GM12873 (cell line): ENCODE measurements at regions not wholly inside any gene's neighbourhood (a gene's known extent, or its start where the extent isn't known, plus 50 kb on each side); places are given as distances from the start of the nearest gene placed in this dataset.

Source experiments
- TF ChIP-seq, protein P1 (sequence below): IDR thresholded peaks from 2 replicates; pipeline ENCODE4 v1.5.1; 2012; ENCODE audit warnings: low read depth, mild to moderate bottlenecking, moderate library complexity, low read length, control low read depth; ENCODE audit not compliant: insufficient read depth; ENCODE audit errors: missing control alignments

DNA sequence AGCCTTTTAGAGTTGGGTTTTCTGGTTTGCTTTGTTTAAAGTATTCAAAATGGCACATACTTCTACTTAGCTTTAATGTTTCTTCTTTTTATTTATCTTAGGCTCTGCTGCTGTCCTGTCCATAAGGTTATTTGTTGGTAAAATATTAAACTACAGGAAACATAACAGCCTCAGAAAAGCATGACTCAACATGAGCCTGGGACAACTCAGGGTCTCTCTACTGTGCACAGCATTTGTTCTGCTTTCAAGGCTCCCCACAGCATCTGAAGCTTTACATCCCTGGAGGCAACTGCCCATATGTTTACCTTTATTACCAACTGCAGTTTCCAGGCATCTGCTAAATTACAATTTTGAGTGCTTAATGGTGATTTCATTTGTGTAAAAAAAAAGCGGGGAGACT, 954.2 kb upstream of the FBXO33 start:
- TF ChIP-seq, protein P1, sequence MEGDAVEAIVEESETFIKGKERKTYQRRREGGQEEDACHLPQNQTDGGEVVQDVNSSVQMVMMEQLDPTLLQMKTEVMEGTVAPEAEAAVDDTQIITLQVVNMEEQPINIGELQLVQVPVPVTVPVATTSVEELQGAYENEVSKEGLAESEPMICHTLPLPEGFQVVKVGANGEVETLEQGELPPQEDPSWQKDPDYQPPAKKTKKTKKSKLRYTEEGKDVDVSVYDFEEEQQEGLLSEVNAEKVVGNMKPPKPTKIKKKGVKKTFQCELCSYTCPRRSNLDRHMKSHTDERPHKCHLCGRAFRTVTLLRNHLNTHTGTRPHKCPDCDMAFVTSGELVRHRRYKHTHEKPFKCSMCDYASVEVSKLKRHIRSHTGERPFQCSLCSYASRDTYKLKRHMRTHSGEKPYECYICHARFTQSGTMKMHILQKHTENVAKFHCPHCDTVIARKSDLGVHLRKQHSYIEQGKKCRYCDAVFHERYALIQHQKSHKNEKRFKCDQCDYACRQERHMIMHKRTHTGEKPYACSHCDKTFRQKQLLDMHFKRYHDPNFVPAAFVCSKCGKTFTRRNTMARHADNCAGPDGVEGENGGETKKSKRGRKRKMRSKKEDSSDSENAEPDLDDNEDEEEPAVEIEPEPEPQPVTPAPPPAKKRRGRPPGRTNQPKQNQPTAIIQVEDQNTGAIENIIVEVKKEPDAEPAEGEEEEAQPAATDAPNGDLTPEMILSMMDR = no peak

DNA sequence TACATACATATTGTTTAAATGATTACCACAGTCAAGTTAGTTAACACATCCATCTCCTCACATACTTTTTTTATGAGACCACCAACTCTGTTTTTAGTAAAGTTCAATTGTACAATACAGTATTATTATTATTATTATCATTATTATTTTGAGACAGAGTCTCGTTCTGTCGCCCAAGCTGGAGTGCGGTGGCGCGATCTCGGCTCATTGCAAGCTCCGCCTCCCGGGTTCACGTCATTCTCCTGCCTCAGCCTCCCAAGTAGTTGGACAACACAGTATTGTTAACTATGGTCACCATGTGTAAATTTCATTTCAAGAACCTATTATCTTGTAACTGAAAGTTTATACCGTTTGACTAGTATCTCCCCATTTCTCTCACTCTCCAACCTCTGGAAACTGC, 942.0 kb upstream of the FBXO33 start:
- TF ChIP-seq, protein P1 = no peak

DNA sequence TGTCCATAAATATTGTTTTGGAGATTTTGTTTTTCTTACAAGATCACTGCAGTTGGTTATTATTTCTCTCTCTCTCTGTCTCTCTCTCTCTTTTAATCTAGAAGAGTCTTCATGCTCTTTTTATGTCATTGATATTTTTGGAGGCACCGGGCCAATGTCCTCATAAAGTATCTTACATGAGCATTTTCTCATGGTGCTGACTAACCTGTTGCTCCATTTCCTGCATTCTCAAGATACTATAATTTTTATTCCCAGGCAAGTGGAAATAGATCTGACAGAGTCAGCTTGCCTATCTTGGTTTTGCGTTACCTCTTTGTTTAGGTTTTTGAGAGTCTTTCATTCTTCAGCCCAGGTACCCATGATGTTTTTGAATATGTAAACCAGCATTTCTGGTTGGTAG, 938.8 kb upstream of the FBXO33 start:
- TF ChIP-seq, protein P1 = no peak

DNA sequence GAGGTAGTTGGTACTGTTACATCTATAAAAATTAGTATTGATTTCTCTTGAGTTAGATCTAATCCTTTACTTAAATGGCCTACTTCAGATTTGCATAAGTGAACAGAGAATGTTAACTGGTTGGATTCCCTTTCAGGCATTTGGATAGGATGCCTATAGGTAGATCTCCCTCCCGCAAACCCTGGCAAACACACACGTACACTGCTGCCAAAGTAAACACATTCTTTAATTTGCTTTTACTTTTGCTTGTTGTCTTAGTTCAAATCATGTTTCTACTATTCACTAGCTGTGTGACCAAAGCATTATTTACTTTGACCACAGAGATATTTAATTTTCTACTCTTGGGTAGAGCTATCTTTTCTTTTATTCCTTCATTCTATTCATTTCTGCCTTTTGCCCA, 936.1 kb upstream of the FBXO33 start:
- TF ChIP-seq, protein P1 = no peak

DNA sequence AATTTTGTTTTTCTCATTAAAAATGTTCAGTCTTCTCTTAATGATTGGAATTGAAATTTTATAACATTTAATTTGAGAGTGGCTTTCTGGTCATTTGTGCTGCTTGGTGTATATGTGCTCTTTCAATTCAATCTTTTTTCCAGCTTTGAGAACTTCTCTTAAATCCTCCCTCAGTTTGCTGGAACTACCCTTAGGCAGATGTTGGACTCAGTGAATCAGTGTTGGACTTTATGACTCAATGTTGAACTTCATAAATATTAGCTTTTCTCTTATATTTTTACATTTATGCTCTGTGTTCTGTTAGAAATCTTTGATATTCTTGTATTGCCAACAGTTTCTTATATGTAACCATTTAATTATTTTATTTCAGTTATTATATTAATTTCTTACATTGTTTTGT, 935.5 kb upstream of the FBXO33 start:
- TF ChIP-seq, protein P1 = no peak

DNA sequence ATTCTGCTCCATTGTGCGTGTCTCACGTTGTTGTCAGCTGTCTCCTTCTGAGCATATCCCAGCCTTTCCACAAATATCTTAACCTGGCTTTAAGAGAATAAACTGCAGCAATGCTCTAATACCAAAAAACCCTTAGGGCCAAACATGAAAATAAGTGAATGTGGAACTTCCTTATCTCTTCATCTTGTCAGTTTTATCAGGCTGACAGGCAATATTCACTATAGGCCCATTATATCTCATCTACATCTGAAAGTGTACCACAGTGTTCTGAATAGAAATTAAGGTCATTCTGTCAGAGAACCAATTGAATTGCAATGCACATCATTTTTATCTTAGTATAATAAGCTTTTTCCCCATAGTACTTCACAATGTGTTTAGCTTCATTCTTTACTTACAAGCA, 933.1 kb upstream of the FBXO33 start:
- TF ChIP-seq, protein P1 = no peak

DNA sequence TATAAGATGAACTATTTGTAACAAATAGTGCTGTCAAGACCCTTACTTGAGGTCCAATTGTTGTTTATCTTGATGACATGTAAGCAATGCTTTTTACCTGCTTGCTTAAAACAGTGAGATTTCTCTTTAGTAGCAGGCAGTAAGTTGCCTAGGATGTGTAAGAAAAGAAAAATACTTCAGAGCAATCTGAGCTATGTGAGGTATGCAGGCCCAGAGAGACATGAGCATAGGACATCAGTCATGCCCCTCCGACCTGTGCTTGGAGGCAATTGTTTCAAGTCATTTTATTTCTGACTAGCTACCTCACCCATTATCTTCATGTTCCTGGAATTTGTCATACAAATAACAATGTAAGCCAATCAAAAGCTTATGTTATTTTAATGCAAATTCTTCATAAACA, 930.6 kb upstream of the FBXO33 start:
- TF ChIP-seq, protein P1 = no peak
